ENCODE measurements at regions not wholly inside any gene's neighbourhood (a gene's known extent, or its start where the extent isn't known, plus 50 kb on each side); places are given as distances from the start of the nearest gene placed in this dataset.

DNA sequence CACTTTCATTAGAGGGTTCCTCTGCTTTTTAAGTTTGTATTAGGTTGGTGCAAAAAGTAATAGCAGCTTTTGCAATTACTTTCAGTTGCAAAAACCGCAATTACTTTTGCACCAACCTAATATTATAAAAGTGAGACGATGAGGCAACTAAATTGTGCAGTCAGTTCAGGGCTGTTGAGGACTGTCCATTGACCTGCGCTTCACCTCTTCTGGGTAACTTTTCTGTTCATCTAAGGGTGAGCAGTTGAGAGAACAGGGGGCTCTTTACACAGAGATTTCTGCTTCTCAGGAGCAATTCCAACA lies 191.3 kb downstream of the AACS start:
- ATAC-seq: no peak

DNA sequence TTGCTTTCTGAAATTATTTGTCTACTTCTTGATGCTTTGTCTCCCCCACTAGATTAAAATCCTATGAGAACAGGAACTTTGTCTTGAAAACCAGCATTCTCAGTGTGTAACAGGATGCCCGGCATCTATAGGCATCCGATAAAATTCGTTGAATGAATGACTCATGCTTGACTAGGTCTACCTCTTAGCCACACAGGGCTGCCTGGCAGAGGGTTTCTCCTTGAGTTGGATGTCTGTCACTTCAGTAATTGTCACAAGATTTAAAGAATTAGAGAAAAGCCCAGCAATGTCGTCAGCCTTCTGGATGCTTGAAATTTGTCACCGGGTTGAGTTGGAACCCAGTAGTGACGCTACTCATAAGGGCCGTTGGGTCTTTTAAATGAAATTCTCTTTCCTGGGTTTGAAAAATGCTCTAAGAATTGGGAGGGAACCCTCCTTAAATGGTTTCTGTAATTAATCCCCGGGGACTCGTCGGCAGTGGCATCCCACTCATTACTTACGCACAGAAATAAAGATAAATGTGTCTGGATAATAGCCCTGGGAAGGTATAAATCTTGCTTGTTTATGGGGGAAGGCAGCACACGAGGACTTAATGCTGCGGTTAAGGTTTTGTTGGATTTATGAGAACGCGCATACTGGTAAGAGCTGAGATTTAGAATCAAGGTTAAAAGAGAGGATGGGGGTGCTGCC lies 194.1 kb downstream of the AACS start:
- DNase-seq (ENCODE audit: low spot score): no peak
- intact Hi-C loops (cut with DNase I): no loop called here
- ATAC-seq: no peak

More for the DNA sequence above, 191.3 kb downstream of the AACS start:
- no peak for DNase-seq (ENCODE audit: low spot score)
- intact Hi-C loops (cut with DNase I): no loop called here

DNA sequence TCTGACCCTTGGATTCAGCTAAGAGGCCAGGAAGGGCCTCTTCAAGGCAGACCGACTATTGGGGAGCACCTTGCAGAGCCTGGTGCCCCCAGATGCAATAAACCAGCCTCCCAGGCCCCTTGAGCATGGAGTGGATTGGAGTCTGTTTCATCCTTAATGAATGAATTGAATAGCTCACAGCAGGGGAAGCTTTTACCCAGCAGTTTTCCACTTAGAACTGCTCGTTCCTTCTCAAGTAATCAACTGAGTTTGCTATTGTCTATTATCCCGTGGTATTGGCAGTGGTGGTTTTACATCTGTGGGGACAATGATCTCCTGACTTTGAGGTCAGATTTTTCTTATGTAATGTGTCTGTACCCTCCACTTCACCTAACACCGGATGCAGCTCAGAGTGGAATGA lies 197.6 kb downstream of the AACS start:
- intact Hi-C loops (cut with DNase I): no loop called here
- DNase-seq (ENCODE audit: low spot score) (no peak), ATAC-seq (no peak)

DNA sequence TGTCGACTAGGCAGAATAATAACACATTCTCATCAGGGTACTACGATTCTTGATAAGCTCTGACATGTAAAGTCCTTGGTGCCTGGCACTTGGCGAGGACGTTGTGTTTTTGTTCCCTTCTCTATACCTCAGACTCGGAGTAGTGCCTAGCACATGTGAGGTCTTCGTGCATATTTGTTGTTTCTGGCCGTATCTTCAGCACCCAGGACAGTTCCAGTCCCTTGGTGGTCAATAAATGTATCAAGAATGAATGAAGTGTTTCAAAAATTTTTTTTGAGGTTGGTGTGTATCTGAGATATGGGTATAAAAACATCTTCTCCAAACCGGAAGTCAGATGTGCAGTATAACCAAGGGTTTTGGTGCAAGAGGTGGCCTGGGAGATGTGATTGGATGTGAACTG lies 198.2 kb downstream of the AACS start:
- ATAC-seq (no peak), DNase-seq (ENCODE audit: low spot score) (no peak)
- intact Hi-C loops (cut with DNase I): no loop called here

DNA sequence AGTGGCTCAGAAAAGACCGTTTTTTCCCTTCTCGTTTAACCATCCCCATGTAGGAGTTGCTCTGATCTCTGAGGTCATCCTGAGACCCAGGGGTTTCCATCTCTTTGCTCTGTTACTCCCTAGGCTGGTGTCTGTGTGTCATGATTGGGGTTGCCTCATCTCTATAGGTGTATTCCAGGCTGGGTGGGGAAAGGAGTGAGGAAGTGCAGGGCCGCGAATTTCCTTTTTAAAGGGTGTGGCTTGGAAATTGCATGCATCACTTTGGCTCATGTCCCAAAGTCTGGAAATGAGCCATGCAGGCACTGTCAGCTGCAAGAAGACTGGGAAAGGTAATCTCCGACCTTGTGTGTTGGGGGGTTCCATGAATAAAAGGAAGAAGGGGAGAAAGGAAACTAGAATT lies 201.9 kb downstream of the AACS start:
- ATAC-seq (no peak), DNase-seq (ENCODE audit: low spot score) (no peak)
- intact Hi-C loops (cut with DNase I): no loop called here

DNA sequence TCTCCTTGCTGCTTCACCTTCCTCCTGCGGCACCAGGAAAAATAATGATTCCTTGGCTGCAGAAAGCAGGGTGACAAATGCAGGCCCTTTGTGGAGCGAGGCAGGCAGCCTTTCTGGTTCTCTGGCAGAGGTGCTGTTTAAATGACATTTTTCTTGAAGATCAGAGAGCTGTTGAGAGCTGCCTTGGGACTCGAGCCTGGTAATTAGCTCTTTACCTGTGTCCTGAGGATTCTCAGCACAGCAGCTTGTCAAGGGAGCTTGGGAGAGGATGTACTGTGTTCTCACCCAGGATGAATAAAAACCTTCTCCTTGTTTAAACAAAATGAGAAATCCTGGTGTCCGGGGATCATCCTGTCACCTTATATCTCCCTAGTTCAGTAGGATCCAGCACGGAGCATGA lies 204.0 kb downstream of the AACS start:
- intact Hi-C loops (cut with DNase I): no loop called here
- DNase-seq (ENCODE audit: low spot score): no peak
- ATAC-seq: no peak

DNA sequence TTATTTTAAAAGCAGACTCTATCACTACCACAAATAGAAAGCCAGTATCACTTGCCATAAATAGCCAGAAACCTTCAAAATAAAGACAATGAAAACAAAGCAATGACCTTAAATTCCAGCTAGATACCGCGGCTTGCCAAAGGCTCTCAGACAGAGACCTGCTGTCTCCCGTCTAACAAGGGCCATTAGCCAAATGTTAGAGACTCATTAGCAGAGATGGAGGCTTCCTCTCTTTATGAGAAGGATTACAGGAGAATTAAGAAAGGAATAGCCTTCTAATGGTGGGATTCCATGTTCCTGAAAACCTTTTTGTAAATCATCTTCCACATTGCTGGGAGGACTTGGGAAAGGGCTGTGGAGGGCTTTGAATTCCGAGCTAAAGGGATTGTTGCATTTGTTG lies 206.7 kb downstream of the AACS start:
- ATAC-seq (no peak), DNase-seq (ENCODE audit: low spot score) (no peak)
- intact Hi-C loops (cut with DNase I): no loop called here

DNA sequence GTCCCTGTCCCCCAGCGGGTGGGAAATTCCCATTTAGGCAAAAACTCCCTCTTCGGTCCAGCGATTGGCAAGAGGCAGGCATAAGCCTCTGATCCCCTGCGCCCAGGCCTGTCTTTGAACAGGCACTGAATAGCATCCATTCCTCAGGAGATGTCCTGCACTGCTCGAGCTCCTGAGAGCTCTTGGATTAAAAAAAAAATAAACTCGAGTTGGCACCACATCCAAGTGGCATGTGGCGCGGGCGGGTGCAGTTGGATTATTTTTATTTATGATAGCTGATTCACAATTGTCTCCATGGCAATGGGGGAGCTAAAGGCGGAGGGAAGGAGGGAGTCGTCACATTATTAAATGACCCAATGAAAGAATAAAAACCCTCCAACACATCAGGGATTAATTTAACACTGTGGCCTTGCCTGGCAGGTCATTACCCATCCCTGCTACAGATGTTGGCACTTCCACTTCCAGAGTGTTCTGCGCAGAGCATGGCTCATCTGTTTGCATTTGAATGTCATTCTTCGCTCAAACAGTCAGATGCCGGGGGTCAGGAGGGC lies 207.2 kb downstream of the AACS start:
- intact Hi-C loops (cut with DNase I): no loop called here
- DNase-seq (ENCODE audit: low spot score) (no peak), ATAC-seq (no peak)

DNA sequence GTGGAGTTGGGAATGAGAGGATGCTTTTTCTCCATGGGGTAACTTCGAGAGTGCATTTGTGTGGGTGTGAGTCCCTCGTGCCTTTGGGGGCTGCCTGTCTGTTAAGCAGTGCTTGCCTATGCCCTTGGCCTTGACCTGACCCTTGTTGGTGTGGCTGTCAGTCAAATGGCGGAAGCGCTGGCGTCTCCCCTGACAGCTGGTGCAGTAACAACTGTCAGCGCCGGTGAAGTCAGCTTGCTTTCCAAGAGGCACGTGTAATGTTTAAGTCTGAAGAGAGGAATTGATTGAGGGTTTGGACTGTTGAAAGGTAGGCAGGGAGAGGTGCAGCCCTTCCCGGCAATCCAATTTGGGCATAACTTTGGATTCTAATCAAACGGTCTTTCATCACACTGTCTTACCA lies 211.3 kb downstream of the AACS start:
- ATAC-seq (no peak), DNase-seq (ENCODE audit: low spot score) (no peak)
- intact Hi-C loops (cut with DNase I): no loop called here

DNA sequence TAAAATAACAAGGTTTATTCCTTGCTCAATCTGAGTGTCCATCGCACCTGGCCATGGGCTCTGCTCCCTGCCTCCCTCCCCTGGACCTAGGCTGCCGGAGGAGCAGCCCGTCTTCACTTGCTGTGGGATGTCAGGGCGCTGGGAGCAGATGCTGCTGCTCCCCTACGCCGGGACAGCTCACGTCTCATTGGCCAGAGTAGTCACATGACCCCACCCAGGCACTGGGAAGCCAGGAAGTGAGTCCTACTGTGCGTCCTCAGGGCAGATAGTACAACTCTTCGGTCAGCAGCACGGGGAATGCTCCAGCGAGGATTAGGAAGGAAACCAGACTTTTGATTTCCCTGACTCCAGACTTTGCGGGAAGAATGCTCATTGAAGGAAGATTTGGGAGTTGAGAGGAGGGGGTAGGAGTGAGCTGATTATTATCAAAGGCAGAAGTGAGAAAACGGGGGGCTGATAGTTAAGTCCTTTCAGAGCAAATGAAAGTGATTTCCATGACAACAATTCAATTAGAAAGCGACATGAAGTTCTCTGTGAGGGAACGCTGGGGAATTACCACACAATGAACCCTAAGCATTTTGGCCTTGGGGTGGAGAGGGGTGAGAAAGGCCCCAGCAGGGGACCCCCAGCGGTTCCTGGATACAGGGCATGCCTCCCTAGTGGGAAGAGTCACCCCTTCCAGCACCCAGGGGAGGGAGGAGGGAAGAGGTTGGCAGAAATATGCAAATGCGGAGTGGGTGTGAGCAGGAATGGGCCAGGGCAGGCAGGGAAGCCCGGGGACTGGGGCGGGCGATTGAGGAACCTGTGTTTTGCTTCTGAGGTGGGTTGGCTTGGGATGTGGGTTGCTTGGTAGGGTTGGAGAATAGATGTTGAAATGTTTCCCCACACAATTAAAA lies 215.5 kb downstream of the AACS start:
- ATAC-seq (no peak), DNase-seq (ENCODE audit: low spot score) (no peak)
- intact Hi-C loops (cut with DNase I): no loop called here

DNA sequence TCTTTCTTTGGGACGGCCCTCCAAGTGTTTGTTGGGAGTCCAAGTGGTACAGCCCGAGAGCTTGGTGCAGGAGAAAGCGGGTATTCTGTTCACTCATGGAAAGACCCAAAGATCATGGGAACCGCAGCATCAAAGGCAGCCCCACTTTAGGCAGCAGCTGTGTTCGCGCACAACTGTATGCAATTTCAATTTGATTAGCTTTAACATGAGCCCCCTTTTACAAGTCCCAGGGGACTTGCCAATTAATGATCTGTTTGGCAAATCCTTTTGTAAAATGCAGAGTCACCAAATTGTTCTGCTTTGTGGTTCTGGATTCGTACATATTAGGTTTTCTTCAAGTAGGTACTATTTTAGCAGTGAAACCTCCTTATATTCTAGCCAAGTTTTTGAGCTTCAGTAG lies 217.7 kb downstream of the AACS start:
- DNase-seq (ENCODE audit: low spot score): no peak
- intact Hi-C loops (cut with DNase I): no loop called here

DNA sequence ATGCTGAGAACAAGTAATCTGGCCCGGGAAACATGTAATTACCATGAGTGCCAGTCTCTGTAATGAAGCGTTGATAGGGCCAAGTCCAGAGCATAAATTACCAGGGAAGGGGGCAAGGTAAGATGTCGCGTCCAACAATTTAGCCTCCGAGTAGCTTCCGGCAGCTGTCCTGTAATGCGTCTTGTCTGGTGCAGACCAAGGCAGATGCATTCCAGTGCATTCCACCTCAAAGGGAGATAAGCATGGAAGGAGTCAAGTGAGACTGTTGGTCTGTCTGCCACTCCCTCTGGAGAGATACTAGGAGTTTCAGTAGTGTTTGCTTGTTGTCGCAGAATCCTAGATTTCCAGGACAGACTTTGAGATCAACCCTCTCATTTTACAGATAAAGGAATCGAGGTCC lies 218.3 kb downstream of the AACS start:
- intact Hi-C loops (cut with DNase I): no loop called here
- ATAC-seq (no peak), DNase-seq (ENCODE audit: low spot score) (no peak)

More for the DNA sequence above, 217.7 kb downstream of the AACS start:
- ATAC-seq: no peak

DNA sequence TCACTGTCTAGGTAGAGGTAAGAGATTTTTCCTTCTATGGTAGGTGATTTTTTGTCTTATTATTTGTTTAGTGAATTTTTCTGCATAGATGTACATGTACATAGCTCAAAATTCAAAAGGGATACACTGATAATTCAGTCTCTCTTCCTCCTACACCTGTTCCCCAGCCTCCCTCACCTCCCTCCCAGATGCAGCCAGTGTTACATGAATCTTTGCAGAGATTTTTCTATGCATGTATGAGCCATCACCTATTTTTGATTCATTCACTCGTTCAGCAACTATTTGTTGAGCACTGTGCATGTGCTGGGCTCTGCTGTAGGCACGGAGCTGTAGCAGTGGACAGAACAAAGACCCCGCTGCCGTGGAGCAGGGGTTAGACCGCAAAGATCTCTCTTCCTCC lies 218.9 kb downstream of the AACS start:
- DNase-seq (ENCODE audit: low spot score) (no peak), ATAC-seq (no peak)
- intact Hi-C loops (cut with DNase I): no loop called here

DNA sequence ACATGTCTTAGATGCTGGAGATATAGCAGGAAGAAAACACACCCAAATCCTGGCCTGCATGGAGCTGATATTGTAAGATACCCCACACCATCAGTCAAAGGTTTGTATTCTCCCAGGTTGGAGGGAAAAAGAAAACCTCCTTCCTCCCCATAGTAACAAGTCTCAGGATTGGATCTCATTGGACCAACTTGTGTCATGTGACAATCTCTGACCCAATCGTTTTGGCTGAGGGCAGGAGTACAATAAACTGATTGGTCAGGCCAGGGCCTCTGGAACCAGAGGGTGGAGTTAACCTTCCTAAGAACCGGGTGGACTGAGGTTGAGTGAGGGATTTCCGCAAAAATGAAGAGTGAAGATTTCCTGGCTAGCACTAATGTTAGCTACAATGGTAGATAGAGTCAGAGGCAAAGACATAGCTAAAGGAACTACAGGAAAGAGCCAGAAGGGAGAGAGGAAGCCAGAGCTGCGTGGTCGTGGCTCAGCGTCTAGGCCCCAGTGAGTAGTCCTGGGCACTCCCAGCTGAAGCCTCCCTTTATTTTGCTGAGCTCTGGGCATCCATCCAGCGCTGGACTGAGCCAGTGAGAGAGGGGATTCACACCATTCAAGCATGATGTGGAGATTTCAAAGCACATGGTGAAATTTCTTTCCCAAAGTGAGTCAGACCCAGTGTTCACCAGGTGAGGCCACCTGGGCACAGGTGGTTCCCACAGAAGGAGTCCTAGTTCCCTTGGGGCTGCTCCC lies 219.9 kb downstream of the AACS start:
- DNase-seq (ENCODE audit: low spot score): no peak
- ATAC-seq: no peak
- intact Hi-C loops (cut with DNase I): no loop called here

DNA sequence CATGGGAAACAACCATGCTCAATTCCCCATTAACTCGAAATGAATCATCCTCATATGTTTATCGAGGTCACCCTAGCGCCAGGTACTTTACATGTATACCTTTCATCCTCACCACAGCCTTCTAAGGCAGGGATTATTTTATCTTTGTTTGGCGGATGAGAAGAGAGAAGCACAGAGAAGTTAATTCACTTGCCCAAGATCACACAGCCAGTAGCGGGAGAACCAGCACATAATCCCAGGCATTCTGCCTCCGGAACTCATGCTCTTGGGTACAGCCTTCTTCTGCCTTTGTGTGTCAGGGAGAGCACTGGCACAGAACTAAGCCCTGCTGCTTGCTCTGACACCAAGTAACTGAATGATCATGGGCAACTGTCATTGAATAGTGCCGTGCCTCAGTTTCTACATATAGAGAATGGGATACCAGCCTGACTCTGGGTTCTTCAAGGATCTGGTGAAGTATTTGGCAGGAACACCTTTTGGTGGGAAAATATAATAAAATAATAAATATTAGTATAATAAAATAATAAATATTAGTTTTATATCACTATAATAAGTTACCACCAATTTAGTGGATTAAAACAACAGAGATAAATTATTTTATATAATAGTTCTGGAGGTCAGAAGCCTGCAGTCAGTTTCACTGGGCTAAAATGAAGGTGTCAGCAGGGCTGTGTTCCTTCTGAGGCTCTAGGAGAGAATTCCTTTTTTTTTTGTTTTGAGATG lies 220.9 kb downstream of the AACS start:
- intact Hi-C loops (cut with DNase I): no loop called here
- DNase-seq (ENCODE audit: low spot score) (no peak), ATAC-seq (no peak)

DNA sequence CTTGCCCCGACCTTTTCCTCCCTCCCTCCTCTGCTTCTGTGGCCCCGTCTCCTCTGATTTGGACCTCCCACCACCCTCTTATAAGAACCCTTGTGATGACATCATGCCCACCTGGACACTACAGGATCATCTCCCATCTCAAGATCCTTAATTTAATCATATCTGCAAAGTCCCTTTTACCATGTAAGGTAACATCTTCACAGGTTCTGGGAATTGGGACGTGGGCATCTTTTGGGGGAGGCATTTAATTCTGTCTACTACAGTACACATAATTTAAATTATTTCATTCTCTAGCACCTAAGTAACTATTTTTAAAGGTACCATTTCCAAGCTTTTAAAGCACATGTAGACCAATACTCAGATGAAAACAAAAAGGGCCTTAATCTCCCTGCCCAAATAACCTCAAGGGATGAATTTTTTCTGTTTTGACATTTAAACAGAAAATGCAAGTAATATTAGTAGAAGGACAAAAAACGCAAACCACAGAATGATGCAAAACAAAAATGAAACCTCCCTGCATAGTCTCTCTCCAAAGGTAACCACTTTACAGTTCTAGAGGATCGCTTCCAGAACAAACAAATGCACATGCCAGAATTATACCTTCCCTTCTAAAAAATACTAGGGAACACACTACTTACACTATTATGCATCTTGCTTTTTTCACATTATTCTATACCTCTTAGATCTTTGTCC lies 222.1 kb downstream of the AACS start:
- ATAC-seq (no peak), DNase-seq (ENCODE audit: low spot score) (no peak)
- intact Hi-C loops (cut with DNase I): no loop called here

DNA sequence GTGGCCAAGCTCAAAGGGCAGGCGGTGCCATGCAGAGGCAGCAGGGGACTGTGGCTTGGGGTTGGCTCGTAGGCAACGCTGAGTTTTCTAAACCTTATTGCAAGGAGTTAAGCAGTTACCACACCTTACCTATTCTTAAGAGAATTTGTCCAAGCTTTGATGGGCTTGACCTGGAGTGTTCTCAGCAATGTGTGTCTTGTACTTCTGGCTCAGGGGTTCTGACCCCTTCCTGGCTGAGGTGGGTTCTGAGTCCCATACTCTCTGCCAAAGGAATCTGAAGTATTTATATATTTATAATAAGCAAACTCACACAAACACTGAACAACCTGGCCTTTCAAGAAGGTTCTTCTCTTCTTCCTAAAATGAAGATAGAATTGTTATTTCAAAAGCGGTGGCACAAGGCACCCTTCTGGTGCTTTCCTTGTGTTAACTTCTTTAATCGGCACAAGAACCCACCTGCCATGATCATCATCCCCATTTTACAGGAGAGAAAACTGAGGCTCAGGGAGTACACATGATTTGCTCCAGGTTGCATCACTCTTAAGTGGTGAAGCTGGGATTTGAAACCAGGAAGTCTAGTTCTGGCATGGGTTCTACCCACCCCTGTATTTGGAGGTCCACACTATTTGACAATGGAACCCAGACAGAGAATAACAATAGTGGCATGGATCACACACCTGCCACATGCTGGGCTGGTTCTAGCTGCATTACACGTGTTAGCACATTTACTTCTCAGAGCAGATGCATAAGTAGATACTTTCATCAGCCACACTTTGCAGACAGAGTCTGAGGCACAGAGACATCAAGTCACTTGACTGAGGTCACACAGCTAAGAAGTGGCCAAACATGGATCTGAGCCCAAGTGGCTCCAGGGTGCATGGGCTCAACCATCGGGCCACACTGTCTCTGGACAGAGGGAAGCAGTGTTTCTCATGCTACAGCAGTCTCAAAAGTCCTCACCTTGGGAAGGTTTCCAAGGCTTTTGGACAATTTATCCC lies 224.0 kb downstream of the AACS start:
- DNase-seq (ENCODE audit: low spot score): no peak
- no peak for ATAC-seq
- intact Hi-C loops (cut with DNase I): no loop called here

DNA sequence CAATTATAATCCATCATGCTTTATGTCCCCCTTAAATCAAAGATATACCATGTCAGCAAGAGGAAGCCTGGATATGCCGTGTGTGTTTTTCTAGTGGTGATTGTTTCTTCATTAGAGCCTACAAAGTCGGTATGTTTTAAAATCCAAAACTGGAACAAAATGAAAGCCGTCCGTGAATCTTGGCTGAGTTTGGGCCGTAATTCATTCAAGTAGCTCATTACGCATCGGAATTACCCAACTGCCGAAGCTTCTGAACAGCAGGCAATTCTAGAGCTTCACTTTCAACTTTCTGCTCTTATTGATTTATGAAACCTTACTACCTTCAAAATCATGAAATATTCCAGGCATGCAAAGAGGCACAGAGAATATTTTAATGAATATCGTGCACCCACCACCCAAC lies 224.7 kb downstream of the AACS start:
- intact Hi-C loops (cut with DNase I): no loop called here
- DNase-seq (ENCODE audit: low spot score): no peak
- ATAC-seq: no peak

All from sciatic nerve (tissue), 2 donors.